NCI-H1105 (cell line): ENCODE measurements at regions not wholly inside any gene's neighbourhood (a gene's known extent, or its start where the extent isn't known, plus 50 kb on each side); places are given as distances from the start of the nearest gene placed in this dataset.

ENCODE experiments used
- DNase-seq: peaks from one replicate; lab custom pipeline; 2025; lab: John Stamatoyannopoulos, UW

DNA sequence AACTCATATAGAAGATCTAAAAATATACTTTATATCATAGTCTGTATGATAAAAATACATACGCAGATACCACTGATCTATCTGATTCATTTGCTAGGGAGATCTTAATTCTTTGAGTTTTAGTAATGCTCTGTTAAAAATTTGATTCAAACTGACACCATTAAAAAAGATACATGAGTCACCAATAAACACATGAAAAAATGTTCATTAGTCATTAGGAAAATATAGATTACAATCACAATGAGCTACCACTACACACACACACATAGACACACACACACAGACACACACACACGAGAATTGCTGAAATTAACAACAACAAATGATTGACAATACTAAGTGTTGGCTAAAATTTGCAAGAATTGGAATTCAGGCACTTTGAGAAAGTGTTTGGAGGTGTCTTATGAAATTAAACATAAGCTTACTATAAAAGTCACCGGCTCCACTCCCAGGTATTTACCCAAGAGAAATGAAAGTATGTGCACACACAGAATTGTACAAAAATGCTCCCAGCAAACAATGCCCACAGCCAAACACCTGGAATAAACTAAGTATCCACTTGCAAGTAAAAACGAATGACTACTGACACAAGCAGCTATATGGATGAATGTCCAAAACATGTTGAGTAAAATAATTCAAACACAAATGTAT, 117.7 kb upstream of the GGTLC1 start:
- no peak for DNase-seq

- no peak for DNase-seq
Observed at GRCh38 chr20:24102749-24103333, 114.3 kb upstream of the GGTLC1 start.

- no peak for DNase-seq
Observed at GRCh38 chr20:24102290-24102689, 113.7 kb upstream of the GGTLC1 start.

GRCh38 chr20:24100370-24101011, 111.9 kb upstream of the GGTLC1 start:
- peak; percentile 67 for DNase-seq

DNA sequence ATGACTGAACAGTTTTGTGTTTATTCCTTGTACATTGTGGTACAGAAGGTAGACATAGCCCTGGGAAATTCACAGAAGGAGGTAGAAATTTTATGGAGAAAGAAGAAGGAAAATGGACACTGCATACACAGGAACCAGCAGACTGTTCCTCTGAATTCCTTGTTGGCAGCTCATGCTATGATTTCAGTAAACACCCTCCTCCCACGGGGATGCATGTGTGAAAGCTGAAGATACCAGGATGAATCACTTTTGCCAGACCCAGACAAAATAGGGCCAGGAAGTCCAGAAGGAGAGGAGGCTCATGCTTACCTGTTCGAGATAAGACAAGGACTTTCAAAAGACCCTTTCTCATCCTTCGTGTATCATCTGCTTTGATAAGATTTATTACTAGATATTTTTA, 110.3 kb upstream of the GGTLC1 start:
- DNase-seq = no peak

DNA sequence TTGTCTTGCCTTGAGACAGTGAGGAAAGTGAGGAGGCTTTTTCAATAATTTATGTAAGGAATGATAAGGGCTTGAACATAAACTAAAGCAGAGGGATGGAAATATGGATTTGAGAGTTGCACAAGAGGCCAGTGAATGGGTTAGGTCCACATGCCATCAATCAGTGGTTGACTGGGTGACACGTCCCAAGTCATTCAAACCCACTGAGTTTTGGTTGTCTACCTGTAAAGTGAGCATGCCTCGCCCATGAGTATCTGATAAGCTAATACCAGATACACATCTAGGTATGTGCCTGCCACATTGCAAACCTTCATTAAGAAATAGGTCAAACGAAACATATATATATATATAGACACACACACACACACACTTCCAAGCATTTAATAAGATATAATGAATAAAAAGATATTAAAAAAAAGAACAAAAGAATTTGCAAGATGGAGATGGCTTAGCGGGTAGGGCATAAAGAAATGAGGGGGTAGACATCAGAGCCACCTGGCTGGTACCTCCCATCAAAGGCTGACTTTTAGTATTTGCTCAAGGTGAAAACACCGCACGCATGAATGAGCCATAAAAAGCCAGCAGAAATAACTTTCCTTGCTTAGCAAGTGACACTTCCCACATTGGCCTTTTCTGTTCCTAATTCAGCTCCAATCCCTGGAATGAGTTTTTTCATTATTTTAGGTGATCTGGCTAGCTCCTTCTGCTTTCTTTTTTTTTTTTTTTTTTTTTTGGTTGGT, 109.1 kb upstream of the GGTLC1 start:
- DNase-seq = no peak

DNA sequence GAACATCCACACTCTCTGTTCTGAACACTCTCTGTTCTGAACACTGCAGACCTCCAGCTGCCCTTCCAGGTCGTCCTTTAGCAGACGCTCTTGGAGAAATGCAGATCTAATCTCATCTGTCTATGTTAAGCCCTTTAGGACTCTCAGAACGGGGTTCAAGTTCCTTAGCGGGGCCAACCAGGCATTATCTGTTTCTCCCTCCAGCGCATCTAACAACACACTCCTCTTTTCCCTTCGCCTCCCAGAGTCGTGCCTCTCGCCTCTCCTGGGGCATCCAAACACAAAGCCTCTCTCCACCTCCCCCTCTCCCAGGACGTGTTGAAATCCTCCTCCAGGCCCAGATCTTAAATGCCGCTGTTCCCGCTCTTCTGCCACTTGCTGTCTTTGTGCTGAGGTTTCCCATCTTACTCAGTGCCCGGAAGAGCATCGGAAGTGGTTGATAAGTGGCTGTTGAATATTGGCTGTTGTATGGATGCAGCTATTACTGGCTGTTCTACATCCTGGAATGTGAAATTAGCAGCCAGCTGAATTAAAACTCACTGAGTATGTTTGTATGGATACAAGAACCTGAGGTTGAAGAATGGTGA, 108.4 kb upstream of the GGTLC1 start:
- DNase-seq = no peak

GRCh38 chr20:24096264-24096663, 107.7 kb upstream of the GGTLC1 start:
- DNase-seq = no peak

GRCh38 chr20:24095756-24096155, 107.2 kb upstream of the GGTLC1 start:
- DNase-seq = peak; percentile 61

DNA sequence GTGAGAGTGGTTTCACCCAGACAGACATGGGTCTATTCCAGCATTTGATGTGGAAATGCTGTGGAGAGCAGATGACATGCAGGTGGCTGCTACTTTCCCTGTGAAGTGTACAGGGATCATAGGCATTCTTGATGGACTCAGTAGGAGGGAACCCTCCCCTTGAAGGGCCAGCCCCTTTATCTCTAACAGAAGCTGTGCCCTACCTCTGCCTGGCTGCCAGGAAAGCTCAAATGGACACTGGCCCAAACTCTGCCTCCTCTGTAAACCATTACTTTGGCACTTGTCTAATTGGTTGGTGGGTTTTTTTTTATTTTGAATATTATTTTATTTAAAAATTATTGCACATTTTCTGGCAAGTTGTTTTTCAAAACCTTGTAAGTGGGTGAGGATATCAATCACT, 106.7 kb upstream of the GGTLC1 start:
- DNase-seq = no peak

- no peak for DNase-seq
Observed at GRCh38 chr20:24089576-24089975, 101.0 kb upstream of the GGTLC1 start.

GRCh38 chr20:24086121-24086520, 97.5 kb upstream of the GGTLC1 start:
- no peak for DNase-seq

- DNase-seq = no peak
Observed at GRCh38 chr20:24084281-24084680, 95.7 kb upstream of the GGTLC1 start.

DNA sequence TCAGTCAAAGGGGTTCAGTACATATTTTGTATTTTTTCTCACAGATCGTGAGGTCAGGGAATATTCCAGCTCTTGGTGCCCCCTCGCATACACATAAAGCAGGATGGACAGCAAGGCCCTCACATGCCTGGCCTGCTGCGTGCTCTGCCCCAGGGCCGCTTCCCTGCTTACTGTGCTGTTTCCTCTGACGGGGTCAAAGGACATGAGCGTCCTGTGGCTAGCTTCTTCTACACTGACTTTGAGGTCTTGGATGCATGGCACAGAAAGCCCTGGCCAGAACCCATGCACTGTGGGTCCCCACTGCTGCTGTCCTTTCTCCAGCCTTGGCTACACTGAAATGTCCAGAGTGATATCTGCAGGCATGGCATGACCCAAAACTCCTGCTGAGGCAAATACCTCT, 92.5 kb upstream of the GGTLC1 start:
- no peak for DNase-seq

DNA sequence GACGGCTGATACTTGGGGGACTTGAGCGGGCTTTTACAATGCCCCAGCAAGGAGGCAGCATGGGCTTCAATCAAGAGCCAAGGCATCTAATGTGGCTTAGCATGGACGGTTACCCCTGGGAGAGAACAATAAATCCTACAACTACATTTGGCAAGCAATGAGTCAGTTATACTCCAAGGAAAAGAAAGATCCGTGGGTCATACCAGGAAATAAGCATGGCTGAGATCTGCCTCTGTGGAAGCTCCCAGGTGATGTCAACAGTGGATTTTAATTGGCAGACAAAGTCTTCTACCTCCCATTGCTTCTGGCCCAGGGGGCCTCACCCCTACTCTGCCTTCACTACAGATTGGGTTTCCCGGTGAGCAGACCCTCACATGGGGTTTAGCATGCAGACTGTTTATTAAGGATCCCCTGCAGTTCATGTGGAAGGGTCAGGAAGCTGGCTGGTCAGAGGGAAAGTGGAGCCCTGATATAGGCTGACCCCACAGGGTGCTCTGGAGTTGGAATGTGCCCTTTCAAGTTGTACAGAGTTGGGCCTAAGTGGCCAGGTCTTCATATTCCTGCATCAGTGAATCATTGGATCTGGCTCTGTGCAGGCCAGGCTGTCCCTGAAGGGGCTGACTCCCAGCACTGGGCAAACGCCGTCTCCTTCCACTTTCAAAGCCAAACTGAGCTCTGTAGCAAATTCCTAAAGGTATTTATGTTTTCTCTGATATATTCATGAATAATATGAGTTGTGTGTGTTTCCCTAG, 91.3 kb upstream of the GGTLC1 start:
- no peak for DNase-seq

DNA sequence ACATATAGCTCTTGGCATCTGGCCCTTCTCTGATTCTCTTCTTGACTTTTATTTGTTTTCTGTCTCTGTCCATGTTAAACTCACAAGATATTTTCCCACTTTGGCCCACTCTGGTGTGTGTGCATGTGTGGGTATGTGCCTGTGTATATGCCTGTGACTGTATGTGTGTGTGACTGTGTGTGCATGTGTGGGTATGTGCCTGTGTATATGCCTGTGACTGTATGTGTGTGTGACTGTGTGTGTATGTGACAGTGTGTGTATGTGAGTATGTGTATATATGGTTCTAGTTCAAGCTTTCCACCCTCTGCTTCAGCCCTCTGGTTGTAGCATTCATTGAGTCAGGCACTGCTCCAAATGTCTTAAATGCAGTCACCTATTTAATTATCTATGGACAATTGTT, 88.6 kb upstream of the GGTLC1 start:
- no peak for DNase-seq

- DNase-seq = no peak
Observed at GRCh38 chr20:24070679-24071078, 82.1 kb upstream of the GGTLC1 start.

DNA sequence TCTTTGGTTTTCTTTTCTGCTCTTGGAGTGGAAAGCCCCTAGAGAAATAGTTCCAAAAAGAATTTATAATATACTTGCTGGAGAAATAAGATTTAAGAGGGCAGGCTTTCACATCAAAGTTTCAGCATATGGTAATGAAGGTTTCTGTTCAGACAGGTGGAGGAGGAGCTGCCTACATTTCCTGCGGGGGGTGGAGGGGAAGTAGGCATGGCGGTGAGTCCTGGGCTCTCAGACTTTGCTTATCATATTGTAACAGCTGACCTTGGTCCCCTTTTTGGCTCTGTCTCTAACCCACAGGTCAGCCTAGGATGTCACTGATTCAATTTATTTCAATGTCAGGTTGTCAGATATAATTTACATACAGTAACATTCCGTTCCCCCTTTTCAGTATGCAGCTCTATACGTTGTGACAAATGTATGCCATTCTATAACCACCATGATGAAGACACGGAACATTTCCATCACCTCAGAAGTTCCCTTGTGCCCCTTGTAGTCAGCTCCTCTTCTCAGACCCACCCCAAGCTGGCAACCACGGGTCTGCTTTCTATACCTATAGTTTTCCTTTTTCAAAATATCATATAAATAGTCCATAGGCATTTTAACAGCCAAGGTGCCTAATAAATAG, 77.6 kb upstream of the GGTLC1 start:
- DNase-seq = no peak

GRCh38 chr20:24064915-24065314, 76.3 kb upstream of the GGTLC1 start:
- DNase-seq = no peak

DNA sequence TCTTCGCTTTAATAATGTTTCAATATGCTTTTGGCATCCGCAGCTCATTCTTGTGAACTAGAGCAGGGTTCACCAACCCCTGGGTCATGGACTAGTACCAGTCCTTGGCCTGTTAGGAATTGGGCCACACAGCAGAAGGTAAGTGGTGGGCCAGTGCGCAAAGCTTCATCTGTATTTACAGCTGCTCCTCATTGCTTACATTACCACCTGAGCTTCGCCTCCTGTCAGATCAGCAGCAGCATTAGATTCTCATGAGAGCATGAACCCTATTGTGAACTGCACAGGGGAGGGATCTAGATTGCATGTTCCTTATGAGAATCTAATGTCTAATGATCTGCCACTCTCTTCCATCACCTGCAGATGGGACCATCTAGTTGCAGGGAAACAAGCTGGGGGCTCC, 75.5 kb upstream of the GGTLC1 start:
- DNase-seq = no peak

DNA sequence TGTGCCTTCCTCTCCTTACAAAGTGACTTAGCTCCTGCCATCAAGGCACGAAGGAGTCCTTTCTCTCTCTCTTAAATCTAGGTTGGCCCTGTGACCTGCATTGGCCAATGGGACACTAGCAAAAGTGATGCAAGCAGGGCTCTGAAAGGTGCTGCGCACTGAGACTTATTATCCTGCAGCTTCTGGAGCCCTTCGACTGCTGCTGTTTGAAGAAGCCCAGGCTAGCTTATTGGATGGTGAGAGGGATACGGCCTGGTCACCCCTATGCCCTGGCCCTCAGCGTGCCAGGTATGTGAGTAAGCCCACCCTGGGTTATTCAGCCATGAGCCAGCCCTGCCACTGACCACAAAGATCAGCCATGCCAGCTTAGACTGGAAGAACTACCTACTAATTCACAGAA, 74.5 kb upstream of the GGTLC1 start:
- no peak for DNase-seq
